ENCODE measurements at regions not wholly inside any gene's neighbourhood (a gene's known extent, or its start where the extent isn't known, plus 50 kb on each side); places are given as distances from the start of the nearest gene placed in this dataset.

GRCh38 chr12:91418221-91419090 is 235.8 kb upstream of the DCN start:
- DNase-seq, result no peak

GRCh38 chr12:91417650-91418049 is 235.0 kb upstream of the DCN start:
- no peak for DNase-seq

- no peak for DNase-seq
Observed at GRCh38 chr12:91414636-91415035, 232.0 kb upstream of the DCN start.

GRCh38 chr12:91413581-91414546 is 231.2 kb upstream of the DCN start:
- DNase-seq, result no peak

GRCh38 chr12:91406920-91407341 is 224.3 kb upstream of the DCN start:
- no peak for DNase-seq

GRCh38 chr12:91404441-91404840 is 221.8 kb upstream of the DCN start:
- no peak for DNase-seq

- no peak for DNase-seq
Observed at GRCh38 chr12:91401190-91401589, 218.6 kb upstream of the DCN start.

- DNase-seq, result no peak
Observed at GRCh38 chr12:91400271-91400670, 217.7 kb upstream of the DCN start.

GRCh38 chr12:91397866-91398532 is 215.4 kb upstream of the DCN start:
- no peak for DNase-seq

GRCh38 chr12:91396293-91396692 is 213.7 kb upstream of the DCN start:
- no peak for DNase-seq

- no peak for DNase-seq
Observed at GRCh38 chr12:91395628-91396135, 213.1 kb upstream of the DCN start.

GRCh38 chr12:91394903-91395302 is 212.3 kb upstream of the DCN start:
- DNase-seq, result no peak

- DNase-seq, result no peak
Observed at GRCh38 chr12:91388573-91388972, 206.0 kb upstream of the DCN start.

GRCh38 chr12:91387461-91388134 is 205.0 kb upstream of the DCN start:
- DNase-seq, result no peak

- no peak for DNase-seq
Observed at GRCh38 chr12:91384806-91385205, 202.2 kb upstream of the DCN start.

- no peak for DNase-seq
Observed at GRCh38 chr12:91384366-91384765, 201.7 kb upstream of the DCN start.

- no peak for DNase-seq
Observed at GRCh38 chr12:91383099-91383498, 200.5 kb upstream of the DCN start.

GRCh38 chr12:91382081-91382543 is 199.5 kb upstream of the DCN start:
- DNase-seq, result peak; percentile 78

- no peak for DNase-seq
Observed at GRCh38 chr12:91381309-91381804, 198.7 kb upstream of the DCN start.

GRCh38 chr12:91380631-91381030 is 198.0 kb upstream of the DCN start:
- no peak for DNase-seq

GRCh38 chr12:91379051-91379775 is 196.6 kb upstream of the DCN start:
- DNase-seq, result no peak
